Suprapubic skin (tissue), 4 donors: ENCODE measurements at regions not wholly inside any gene's neighbourhood (a gene's known extent, or its start where the extent isn't known, plus 50 kb on each side); places are given as distances from the start of the nearest gene placed in this dataset.

Source experiments
- DNase-seq, 2 donors: peaks; one replicate each; pipeline ENCODE4 v3.0.0-alpha.2; 2019; ENCODE audit warnings: low spot score in 2 of 2
- H3K27ac ChIP-seq: fragments of 200-600 bp; sonication (generic); one replicate; pipeline ENCODE4 v1.5.1; 2019
- H3K27me3 ChIP-seq: fragments of 200-600 bp; sonication (generic); one replicate; pipeline ENCODE4 v1.5.1; 2019
- H3K36me3 ChIP-seq: fragments of 200-600 bp; sonication (generic); one replicate; pipeline ENCODE4 v1.5.1; 2019
- H3K4me1 ChIP-seq: fragments of 200-600 bp; sonication (generic); one replicate; pipeline ENCODE4 v1.5.1; 2019
- H3K4me3 ChIP-seq: fragments of 200-600 bp; sonication (generic); one replicate; pipeline ENCODE4 v1.5.1; 2019; ENCODE audit warnings: mild to moderate bottlenecking
- H3K9me3 ChIP-seq: fragments of 200-600 bp; sonication (generic); one replicate; pipeline ENCODE4 v1.5.1; 2019
- EP300 ChIP-seq: sonication (generic); formaldehyde crosslinking; IDR thresholded peaks from one replicate; pipeline ENCODE4 v1.6.1; 2017; ENCODE audit warnings: antibody characterized with exemption
- POLR2A ChIP-seq, 2 donors: fragments of 450-650 bp; IDR thresholded peaks; one replicate each; pipeline ENCODE4 v1.6.1; 2017; ENCODE audit warnings: antibody characterized with exemption in 2 of 2, mild to moderate bottlenecking in 2 of 2, moderate library complexity in 2 of 2
- POLR2AphosphoS5 ChIP-seq, 3 donors: sonication (generic); formaldehyde crosslinking; IDR thresholded peaks; one replicate each; pipeline ENCODE4 v1.6.1; 2017; ENCODE audit warnings: antibody characterized with exemption in 3 of 3
- WGBS: methylation state at CpG from one replicate; pipeline ENCODE4 v1.1.5; 2018; 5-methylcytosine and 5-hydroxymethylcytosine counted together
- TF ChIP-seq, protein P1 (sequence below), 2 donors: fragments of 200-600 bp in 1 of 2; fragments of 450-650 bp in 1 of 2; sonication (generic) in 1 of 2; IDR thresholded peaks; one replicate each; pipeline ENCODE4 v1.5.1; 2016 to 2019; ENCODE audit warnings: antibody characterized with exemption in 2 of 2, mild to moderate bottlenecking in 1 of 2, moderate library complexity in 1 of 2

DNA sequence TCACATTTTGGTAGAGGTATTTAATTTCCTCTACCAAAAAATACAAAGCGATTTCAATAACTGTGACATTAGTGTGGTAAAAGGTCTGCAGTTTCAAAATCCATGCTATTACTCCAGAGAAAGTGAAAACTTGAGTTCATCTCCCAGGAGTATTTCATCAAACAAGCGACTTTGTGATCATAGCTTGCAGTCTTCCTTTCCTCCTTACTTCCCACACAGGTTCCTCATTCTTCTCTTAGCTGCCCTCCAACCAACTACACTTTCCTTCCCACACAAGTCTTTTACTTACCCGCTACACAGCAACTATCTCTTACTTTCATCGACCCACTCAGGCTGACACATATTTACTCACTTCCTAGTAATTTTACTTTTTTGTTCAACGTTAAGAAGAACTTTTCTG is 413.4 kb upstream of the USP15 start:
- no peak overlapping the region for H3K27ac ChIP-seq
- no peaks in the 10 kb centered on the region for H3K36me3 ChIP-seq
- H3K9me3 ChIP-seq: no peaks in the 10 kb centered on the region
- 84% methylated on average over 5 of the region's 5 CpGs for WGBS
- H3K4me3 ChIP-seq: no peak overlapping the region
- TF ChIP-seq EP300 (no peak), POLR2A (IDR thresholded peaks at IDR 0.05) (no peak), POLR2AphosphoS5 (IDR thresholded peaks at IDR 0.05) (no peak)
- TF ChIP-seq, protein P1, sequence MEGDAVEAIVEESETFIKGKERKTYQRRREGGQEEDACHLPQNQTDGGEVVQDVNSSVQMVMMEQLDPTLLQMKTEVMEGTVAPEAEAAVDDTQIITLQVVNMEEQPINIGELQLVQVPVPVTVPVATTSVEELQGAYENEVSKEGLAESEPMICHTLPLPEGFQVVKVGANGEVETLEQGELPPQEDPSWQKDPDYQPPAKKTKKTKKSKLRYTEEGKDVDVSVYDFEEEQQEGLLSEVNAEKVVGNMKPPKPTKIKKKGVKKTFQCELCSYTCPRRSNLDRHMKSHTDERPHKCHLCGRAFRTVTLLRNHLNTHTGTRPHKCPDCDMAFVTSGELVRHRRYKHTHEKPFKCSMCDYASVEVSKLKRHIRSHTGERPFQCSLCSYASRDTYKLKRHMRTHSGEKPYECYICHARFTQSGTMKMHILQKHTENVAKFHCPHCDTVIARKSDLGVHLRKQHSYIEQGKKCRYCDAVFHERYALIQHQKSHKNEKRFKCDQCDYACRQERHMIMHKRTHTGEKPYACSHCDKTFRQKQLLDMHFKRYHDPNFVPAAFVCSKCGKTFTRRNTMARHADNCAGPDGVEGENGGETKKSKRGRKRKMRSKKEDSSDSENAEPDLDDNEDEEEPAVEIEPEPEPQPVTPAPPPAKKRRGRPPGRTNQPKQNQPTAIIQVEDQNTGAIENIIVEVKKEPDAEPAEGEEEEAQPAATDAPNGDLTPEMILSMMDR (IDR thresholded peaks at IDR 0.05): no peak
- H3K27me3 ChIP-seq: no peaks in the 10 kb centered on the region
- no peak for DNase-seq
- H3K4me1 ChIP-seq: no peaks in the 10 kb centered on the region

GRCh38 chr12:61848893-61849292 is 411.3 kb upstream of the USP15 start:
- Histone ChIP-seq H3K27me3 (no peaks in the 10 kb centered on the region), H3K4me1 (no peaks in the 10 kb centered on the region), H3K27ac (no peak overlapping the region), H3K36me3 (no peaks in the 10 kb centered on the region), H3K9me3 (no peaks in the 10 kb centered on the region), H3K4me3 (no peak overlapping the region)
- WGBS: 89% methylated on average over 7 of the region's 7 CpGs
- no peak for DNase-seq
- TF ChIP-seq POLR2A (IDR thresholded peaks at IDR 0.05) (no peak), POLR2AphosphoS5 (IDR thresholded peaks at IDR 0.05) (no peak), EP300 (no peak)
- TF ChIP-seq, protein P1 (IDR thresholded peaks at IDR 0.05): no peak

DNA sequence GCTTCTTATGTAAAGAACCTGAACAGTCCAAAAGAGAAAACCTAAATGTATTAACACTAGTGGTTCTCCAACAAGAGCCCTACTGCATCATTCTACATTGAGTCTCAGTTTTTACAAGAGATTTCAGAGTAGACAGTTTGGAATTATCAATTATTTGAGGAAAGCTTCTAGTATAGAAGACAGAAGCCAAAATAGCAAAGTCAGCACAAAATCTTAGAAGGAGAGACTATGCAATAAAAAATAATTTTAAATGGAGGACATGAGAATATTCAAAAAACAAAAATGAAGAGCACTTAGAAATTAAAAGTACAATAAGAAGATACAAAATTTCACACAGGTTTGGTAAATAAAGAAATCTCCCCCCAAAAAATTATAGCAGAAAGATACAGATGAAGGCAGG is 406.3 kb upstream of the USP15 start:
- Histone ChIP-seq H3K36me3 (no peaks in the 10 kb centered on the region), H3K27me3 (no peaks in the 10 kb centered on the region), H3K27ac (no peak overlapping the region), H3K4me3 (no peak overlapping the region), H3K9me3 (no peaks in the 10 kb centered on the region), H3K4me1 (no peaks in the 10 kb centered on the region)
- no peak for TF ChIP-seq POLR2A (IDR thresholded peaks at IDR 0.05)
- no peak for TF ChIP-seq POLR2AphosphoS5 (IDR thresholded peaks at IDR 0.05)
- TF ChIP-seq EP300: no peak
- TF ChIP-seq, protein P1 (IDR thresholded peaks at IDR 0.05): no peak
- no peak for DNase-seq

DNA sequence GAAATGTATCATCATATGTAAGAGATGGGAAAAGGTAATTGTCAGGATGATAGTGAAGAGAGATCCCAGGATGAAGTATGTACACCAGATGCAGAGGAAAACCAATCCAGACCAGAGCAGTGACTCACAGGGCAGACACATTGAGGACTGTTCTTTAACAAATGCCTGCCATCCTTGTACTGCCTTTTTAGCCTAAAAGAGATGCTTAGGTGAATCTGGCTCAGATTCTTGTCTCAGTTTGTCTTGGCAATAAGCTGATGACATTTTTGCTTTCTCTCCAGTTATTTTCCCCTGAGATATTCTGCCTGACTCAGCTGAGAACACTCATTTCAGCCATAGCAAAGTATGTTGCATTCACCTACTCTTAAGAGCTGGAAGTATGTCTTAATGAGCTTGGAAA is 405.3 kb upstream of the USP15 start:
- Histone ChIP-seq H3K4me3 (no peak overlapping the region), H3K9me3 (no peaks in the 10 kb centered on the region), H3K4me1 (no peaks in the 10 kb centered on the region), H3K36me3 (no peaks in the 10 kb centered on the region), H3K27ac (no peak overlapping the region), H3K27me3 (no peaks in the 10 kb centered on the region)
- TF ChIP-seq POLR2AphosphoS5 (IDR thresholded peaks at IDR 0.05): no peak
- no peak for DNase-seq

GRCh38 chr12:61857968-61858367 is 402.2 kb upstream of the USP15 start:
- 64% methylated on average over 2 of the region's 2 CpGs for WGBS
- H3K27me3 ChIP-seq: no peaks in the 10 kb centered on the region
- no peaks in the 10 kb centered on the region for H3K9me3 ChIP-seq
- no peak for DNase-seq
- no peaks in the 10 kb centered on the region for H3K4me1 ChIP-seq
- no peak overlapping the region for H3K27ac ChIP-seq
- TF ChIP-seq POLR2AphosphoS5 (IDR thresholded peaks at IDR 0.05) (no peak), POLR2A (IDR thresholded peaks at IDR 0.05) (no peak)
- TF ChIP-seq, protein P1 (IDR thresholded peaks at IDR 0.05): no peak
- no peak overlapping the region for H3K4me3 ChIP-seq
- H3K36me3 ChIP-seq: no peaks in the 10 kb centered on the region

DNA sequence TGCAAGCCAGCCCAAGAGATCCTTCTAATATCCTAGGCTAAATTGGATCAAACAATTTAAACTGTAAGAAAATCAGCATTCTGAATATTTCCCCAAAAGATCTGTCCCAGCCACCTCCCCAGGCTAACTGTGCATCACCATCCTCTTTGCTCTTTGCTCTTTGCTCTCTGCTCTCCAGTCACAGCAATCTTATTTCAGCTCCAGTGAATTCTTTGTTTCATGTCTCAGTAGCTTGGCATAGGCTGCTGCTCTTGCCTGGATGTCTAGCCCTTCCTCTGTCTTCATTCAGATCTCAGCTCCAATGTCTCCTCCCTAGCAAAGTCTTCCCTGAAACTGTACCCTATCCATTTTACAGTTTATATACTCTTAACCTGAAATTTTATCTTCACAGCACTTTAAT is 399.8 kb upstream of the USP15 start:
- no peaks in the 10 kb centered on the region for H3K9me3 ChIP-seq

More for the DNA sequence above, 399.8 kb upstream of the USP15 start:
- H3K27ac ChIP-seq: no peak overlapping the region
- H3K4me1 ChIP-seq: no peaks in the 10 kb centered on the region
- no peak for DNase-seq
- TF ChIP-seq, protein P1 (IDR thresholded peaks at IDR 0.05): no peak
- TF ChIP-seq EP300 (no peak), POLR2A (IDR thresholded peaks at IDR 0.05) (no peak), POLR2AphosphoS5 (IDR thresholded peaks at IDR 0.05) (no peak)
- H3K36me3 ChIP-seq: no peaks in the 10 kb centered on the region
- no peak overlapping the region for H3K4me3 ChIP-seq
- no peaks in the 10 kb centered on the region for H3K27me3 ChIP-seq
